MM.1S (cell line): ENCODE measurements at regions not wholly inside any gene's neighbourhood (a gene's known extent, or its start where the extent isn't known, plus 50 kb on each side); places are given as distances from the start of the nearest gene placed in this dataset.

Experiments used
- DNase-seq: peaks from one replicate; pipeline ENCODE4 v3.0.0-alpha.2; 2015
- H2AFZ ChIP-seq: fragments of 300-600 bp; sonication (generic); 2 replicates; pipeline ENCODE4 v1.6.0; 2016; ENCODE audit warnings: antibody characterized with exemption, low read length
- H3F3A ChIP-seq: fragments of 300-600 bp; sonication (generic); 2 replicates; pipeline ENCODE4 v1.6.1; 2016; ENCODE audit warnings: mild to moderate bottlenecking, antibody characterized with exemption, low read length, moderate library complexity, mixed read lengths; ENCODE audit not compliant: insufficient read depth
- H3K27ac ChIP-seq: fragments of 300-600 bp; sonication (generic); 2 replicates; pipeline ENCODE4 v1.5.1; 2016; ENCODE audit warnings: mild to moderate bottlenecking, low read length
- H3K27me3 ChIP-seq: fragments of 300-600 bp; sonication (generic); replicated peaks from 2 replicates; pipeline ENCODE4 v1.6.0; 2016; ENCODE audit warnings: low read length; ENCODE audit not compliant: insufficient read depth
- H3K36me3 ChIP-seq: fragments of 300-600 bp; sonication (generic); replicated peaks from 2 replicates; pipeline ENCODE4 v1.6.1; 2016; ENCODE audit warnings: mild to moderate bottlenecking, low read length, mixed read lengths; ENCODE audit not compliant: insufficient read depth
- H3K4me1 ChIP-seq: fragments of 300-600 bp; sonication (generic); 2 replicates; pipeline ENCODE4 v1.6.1; 2016; ENCODE audit warnings: low read length, mixed read lengths
- H3K4me2 ChIP-seq: fragments of 300-600 bp; sonication (generic); 2 replicates; pipeline ENCODE4 v1.6.0; 2016; ENCODE audit warnings: low read depth, low read length
- H3K4me3 ChIP-seq: fragments of 300-600 bp; sonication (generic); 2 replicates; pipeline ENCODE4 v1.5.1; 2016; ENCODE audit warnings: low read length, mixed read lengths
- H3K79me2 ChIP-seq: fragments of 300-600 bp; sonication (generic); 2 replicates; pipeline ENCODE4 v1.6.1; 2016; ENCODE audit warnings: mixed run types, low read length, mixed read lengths
- H3K9ac ChIP-seq: fragments of 300-600 bp; sonication (generic); 2 replicates; pipeline ENCODE4 v1.6.1; 2016; ENCODE audit warnings: low read length, mixed read lengths
- H3K9me2 ChIP-seq: fragments of 300-600 bp; sonication (generic); replicated peaks from 2 replicates; pipeline ENCODE4 v1.6.1; 2016; ENCODE audit warnings: mild to moderate bottlenecking, low read length, mixed read lengths; ENCODE audit not compliant: insufficient read depth
- H3K9me3 ChIP-seq: fragments of 300-600 bp; sonication (generic); replicated peaks from 2 replicates; pipeline ENCODE4 v1.6.1; 2016; ENCODE audit warnings: mild to moderate bottlenecking, low read length, mixed read lengths; ENCODE audit not compliant: insufficient read depth
- H4K20me1 ChIP-seq: fragments of 300-600 bp; sonication (generic); 2 replicates; pipeline ENCODE4 v1.6.1; 2016; ENCODE audit warnings: mild to moderate bottlenecking, low read length, moderate library complexity, mixed read lengths; ENCODE audit not compliant: insufficient read depth
- EZH2 ChIP-seq: fragments of 300-600 bp; sonication (generic); optimal IDR thresholded peaks from 2 replicates; pipeline ENCODE3; 2017; ENCODE audit warnings: low read depth, mild to moderate bottlenecking, antibody characterized with exemption, low read length, mixed read lengths
- EZH2phosphoT487 ChIP-seq: fragments of 300-600 bp; sonication (generic); IDR thresholded peaks from 2 replicates; pipeline ENCODE4 v1.6.1; 2018; ENCODE audit warnings: antibody characterized with exemption, low read length
- TF ChIP-seq, protein P1 (sequence below): fragments of 300-600 bp; sonication (generic); IDR thresholded peaks from 2 replicates; pipeline ENCODE4 v1.5.1; 2016; ENCODE audit warnings: antibody characterized with exemption, low read length, mixed read lengths

DNA sequence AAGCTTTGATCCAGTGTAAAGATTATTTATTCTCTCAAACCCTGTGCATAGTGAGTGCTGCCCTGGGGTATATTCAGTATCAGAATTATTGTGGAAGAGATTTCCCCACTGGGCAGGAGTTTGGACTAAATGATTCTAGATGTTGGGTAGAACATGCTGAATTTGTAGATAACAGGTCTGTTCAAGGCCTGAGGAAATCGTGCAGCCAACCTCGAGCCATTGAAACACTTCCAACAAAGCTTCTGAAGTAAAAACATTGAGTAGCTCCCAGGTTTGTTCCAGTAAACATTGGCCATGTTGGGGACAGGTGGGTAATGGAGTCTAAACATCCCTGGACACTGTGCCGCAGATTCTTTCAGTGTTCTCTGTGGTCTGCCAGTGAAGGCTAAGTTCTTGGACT is 87.5 kb downstream of the LLPH start:
- H3K9ac ChIP-seq: no peak overlapping the region
- H3K4me2 ChIP-seq: no peak overlapping the region
- DNase-seq: no peak
- H3K79me2 ChIP-seq: no peaks in the 10 kb centered on the region
- no peaks in the 10 kb centered on the region for H3K9me2 ChIP-seq
- H3K27ac ChIP-seq: no peak overlapping the region
- no peaks in the 10 kb centered on the region for H3K9me3 ChIP-seq
- H3K27me3 ChIP-seq: no peaks in the 10 kb centered on the region
- no peaks in the 10 kb centered on the region for H3K4me1 ChIP-seq
- TF ChIP-seq EZH2 (no peak), EZH2phosphoT487 (no peak)
- TF ChIP-seq, protein P1, sequence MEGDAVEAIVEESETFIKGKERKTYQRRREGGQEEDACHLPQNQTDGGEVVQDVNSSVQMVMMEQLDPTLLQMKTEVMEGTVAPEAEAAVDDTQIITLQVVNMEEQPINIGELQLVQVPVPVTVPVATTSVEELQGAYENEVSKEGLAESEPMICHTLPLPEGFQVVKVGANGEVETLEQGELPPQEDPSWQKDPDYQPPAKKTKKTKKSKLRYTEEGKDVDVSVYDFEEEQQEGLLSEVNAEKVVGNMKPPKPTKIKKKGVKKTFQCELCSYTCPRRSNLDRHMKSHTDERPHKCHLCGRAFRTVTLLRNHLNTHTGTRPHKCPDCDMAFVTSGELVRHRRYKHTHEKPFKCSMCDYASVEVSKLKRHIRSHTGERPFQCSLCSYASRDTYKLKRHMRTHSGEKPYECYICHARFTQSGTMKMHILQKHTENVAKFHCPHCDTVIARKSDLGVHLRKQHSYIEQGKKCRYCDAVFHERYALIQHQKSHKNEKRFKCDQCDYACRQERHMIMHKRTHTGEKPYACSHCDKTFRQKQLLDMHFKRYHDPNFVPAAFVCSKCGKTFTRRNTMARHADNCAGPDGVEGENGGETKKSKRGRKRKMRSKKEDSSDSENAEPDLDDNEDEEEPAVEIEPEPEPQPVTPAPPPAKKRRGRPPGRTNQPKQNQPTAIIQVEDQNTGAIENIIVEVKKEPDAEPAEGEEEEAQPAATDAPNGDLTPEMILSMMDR: no peak
- no peak overlapping the region for H2AFZ ChIP-seq
- no peak overlapping the region for H3K4me3 ChIP-seq
- no peaks in the 10 kb centered on the region for H3K36me3 ChIP-seq
- no peaks in the 10 kb centered on the region for H4K20me1 ChIP-seq
- no peaks in the 10 kb centered on the region for H3F3A ChIP-seq

- no peak overlapping the region for H3K27ac ChIP-seq
- no peaks in the 10 kb centered on the region for H3K36me3 ChIP-seq
- H2AFZ ChIP-seq: no peak overlapping the region
- no peak overlapping the region for H3K9ac ChIP-seq
- DNase-seq: no peak
- no peak overlapping the region for H3K4me2 ChIP-seq
- no peaks in the 10 kb centered on the region for H4K20me1 ChIP-seq
- H3K79me2 ChIP-seq: no peaks in the 10 kb centered on the region
- H3K9me2 ChIP-seq: no peaks in the 10 kb centered on the region
- no peaks in the 10 kb centered on the region for H3F3A ChIP-seq
- no peaks in the 10 kb centered on the region for H3K9me3 ChIP-seq
- no peak overlapping the region for H3K4me3 ChIP-seq
- H3K4me1 ChIP-seq: no peaks in the 10 kb centered on the region
- H3K27me3 ChIP-seq: no peaks in the 10 kb centered on the region
- TF ChIP-seq, protein P1: no peak
- TF ChIP-seq EZH2phosphoT487 (no peak), EZH2 (no peak)
Measured at GRCh38 chr12:66041651-66042363, 88.7 kb downstream of the LLPH start.

DNA sequence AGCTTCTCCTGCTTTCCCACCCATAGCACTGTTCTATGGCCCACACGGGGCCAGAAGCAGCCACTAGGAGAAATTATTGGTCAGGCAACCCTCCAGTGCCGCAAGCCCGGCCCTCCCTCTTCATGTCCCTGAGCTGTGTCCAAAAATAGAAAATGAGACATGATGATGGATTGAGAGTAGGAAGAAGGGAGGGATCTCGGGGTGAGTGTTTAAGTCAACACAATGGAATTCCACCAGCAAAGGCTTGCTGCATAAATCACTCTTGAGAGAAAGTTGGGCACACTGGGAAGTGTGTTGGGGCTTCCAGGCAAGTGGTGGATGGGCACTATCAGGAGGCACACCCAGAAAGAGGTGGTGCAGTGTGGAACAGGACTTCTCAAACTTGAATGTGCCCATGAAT is 94.2 kb downstream of the LLPH start:
- no peaks in the 10 kb centered on the region for H3K36me3 ChIP-seq
- H2AFZ ChIP-seq: no peak overlapping the region
- H3K9ac ChIP-seq: no peak overlapping the region
- no peak overlapping the region for H3K4me2 ChIP-seq
- no peaks in the 10 kb centered on the region for H3K4me1 ChIP-seq
- no peak for TF ChIP-seq EZH2phosphoT487
- TF ChIP-seq EZH2: no peak
- TF ChIP-seq, protein P1: no peak
- no peak overlapping the region for H3K27ac ChIP-seq
- H3K9me3 ChIP-seq: no peaks in the 10 kb centered on the region
- H3F3A ChIP-seq: no peaks in the 10 kb centered on the region
- no peaks in the 10 kb centered on the region for H3K27me3 ChIP-seq
- H4K20me1 ChIP-seq: no peaks in the 10 kb centered on the region
- H3K79me2 ChIP-seq: no peaks in the 10 kb centered on the region
- DNase-seq: no peak
- H3K9me2 ChIP-seq: no peaks in the 10 kb centered on the region
- no peak overlapping the region for H3K4me3 ChIP-seq
